ENCODE measurements at regions not wholly inside any gene's neighbourhood (a gene's known extent, or its start where the extent isn't known, plus 50 kb on each side); places are given as distances from the start of the nearest gene placed in this dataset.

DNA sequence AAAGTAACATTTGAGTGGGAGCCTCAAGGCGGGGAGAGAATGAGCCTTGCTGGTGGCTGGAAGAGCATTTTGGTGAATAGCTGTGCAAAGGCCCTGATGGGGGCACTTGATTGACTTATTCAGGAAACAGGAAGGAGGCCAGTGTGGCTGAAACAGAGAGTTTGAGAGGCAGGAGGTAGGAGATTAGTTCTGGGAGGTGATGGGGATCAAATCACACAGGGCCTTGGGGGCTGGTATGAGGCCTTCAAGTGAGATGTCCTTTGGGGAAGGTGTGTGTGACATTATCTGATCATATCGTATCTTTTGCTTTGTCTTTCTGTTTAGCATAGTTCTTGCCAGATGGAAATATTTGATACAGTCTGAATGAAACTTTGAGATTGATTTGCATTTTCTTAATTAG, 172.3 kb downstream of the TENT4A start:
- Mint-ChIP-seq H3K36me3 (ENCODE audit: insufficient read depth in 1 of 3, low read depth in 3 of 3) (peaks cover 8 to 12% (median 8%) of the 10 kb centered on the region in 3 experiments), H3K9me3 (peaks cover 16 to 40% of the 10 kb centered on the region in 2 experiments), H3K4me1 (no peaks in the 10 kb centered on the region), H3K27ac (no peak overlapping the region), H3K27me3 (ENCODE audit: low read depth) (peaks cover 11% of the 10 kb centered on the region), H3K4me3 (no peak overlapping the region)
- Histone ChIP-seq H3K27me3 (ENCODE audit: insufficient read depth, low read length) (no peaks in the 10 kb centered on the region), H3K23me2 (ENCODE audit: insufficient read length, low read depth, low read length, poor library complexity, severe bottlenecking) (no peaks in the 10 kb centered on the region), H3T11ph (ENCODE audit: low read length) (no peak overlapping the region), H3K9ac (ENCODE audit: extremely low read depth, insufficient read length, low read length) (no peak overlapping the region), H2BK20ac (ENCODE audit: low read depth, low read length, poor library complexity, severe bottlenecking) (no peak overlapping the region), H3K27ac (ENCODE audit: insufficient read length, low read depth, low read length) (no peak overlapping the region), H4K20me1 (ENCODE audit: control insufficient read depth, insufficient read depth, insufficient read length) (no peaks in the 10 kb centered on the region), H3K18ac (ENCODE audit: insufficient read length, low read depth, low read length) (no peak overlapping the region), H3K14ac (ENCODE audit: insufficient read depth, low read length) (no peak overlapping the region), H3K23ac (ENCODE audit: insufficient read length, low read depth, low read length) (no peak overlapping the region), H2AK5ac (ENCODE audit: insufficient read length, low read length) (no peak overlapping the region), H2BK12ac (ENCODE audit: insufficient read length, low read depth, low read length) (no peak overlapping the region), H3K4ac (ENCODE audit: low read depth, low read length) (no peak overlapping the region), H4K8ac (replicated peaks; ENCODE audit: insufficient read length, low read depth, low read length) (no peak overlapping the region), H2BK15ac (ENCODE audit: low read depth, low read length) (no peak overlapping the region), H2BK120ac (ENCODE audit: low read depth, low read length, poor library complexity, severe bottlenecking) (no peak overlapping the region), H3K4me2 (ENCODE audit: insufficient read depth, insufficient read length, low read length) (no peak overlapping the region), H3K79me1 (ENCODE audit: insufficient read depth, low read depth, low read length, poor library complexity, severe bottlenecking) (no peaks in the 10 kb centered on the region), H4K91ac (ENCODE audit: insufficient read length, low read depth, low read length) (no peak overlapping the region), H2AFZ (ENCODE audit: low read length) (no peak overlapping the region), H4K5ac (ENCODE audit: insufficient read length, low read depth, low read length) (no peak overlapping the region), H2BK5ac (ENCODE audit: insufficient read length, low read length) (no peak overlapping the region), H3K79me2 (ENCODE audit: insufficient read depth, low read length) (no peaks in the 10 kb centered on the region), H3K56ac (ENCODE audit: insufficient read length, low read depth, low read length) (no peak overlapping the region), H3K4me1 (ENCODE audit: insufficient read depth, low read length) (no peaks in the 10 kb centered on the region), H3K9me3 (ENCODE audit: control insufficient read depth, low read depth, low read length) (peaks cover 21% of the 10 kb centered on the region)
- no CpG with 5 or more reads among the region's 2 CpGs for WGBS (ENCODE audit: extremely low coverage, insufficient read length, low lambda C conversion rate)
- TF ChIP-seq, protein P1, sequence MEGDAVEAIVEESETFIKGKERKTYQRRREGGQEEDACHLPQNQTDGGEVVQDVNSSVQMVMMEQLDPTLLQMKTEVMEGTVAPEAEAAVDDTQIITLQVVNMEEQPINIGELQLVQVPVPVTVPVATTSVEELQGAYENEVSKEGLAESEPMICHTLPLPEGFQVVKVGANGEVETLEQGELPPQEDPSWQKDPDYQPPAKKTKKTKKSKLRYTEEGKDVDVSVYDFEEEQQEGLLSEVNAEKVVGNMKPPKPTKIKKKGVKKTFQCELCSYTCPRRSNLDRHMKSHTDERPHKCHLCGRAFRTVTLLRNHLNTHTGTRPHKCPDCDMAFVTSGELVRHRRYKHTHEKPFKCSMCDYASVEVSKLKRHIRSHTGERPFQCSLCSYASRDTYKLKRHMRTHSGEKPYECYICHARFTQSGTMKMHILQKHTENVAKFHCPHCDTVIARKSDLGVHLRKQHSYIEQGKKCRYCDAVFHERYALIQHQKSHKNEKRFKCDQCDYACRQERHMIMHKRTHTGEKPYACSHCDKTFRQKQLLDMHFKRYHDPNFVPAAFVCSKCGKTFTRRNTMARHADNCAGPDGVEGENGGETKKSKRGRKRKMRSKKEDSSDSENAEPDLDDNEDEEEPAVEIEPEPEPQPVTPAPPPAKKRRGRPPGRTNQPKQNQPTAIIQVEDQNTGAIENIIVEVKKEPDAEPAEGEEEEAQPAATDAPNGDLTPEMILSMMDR (conservative IDR thresholded peaks at IDR 0.05): no peak
- DNase-seq: no peak

Data from H9 (cell line).